NCI-H2171 treated with DMSO at 0.1 percent for 48 hours (cell line): ENCODE measurements at regions not wholly inside any gene's neighbourhood (a gene's known extent, or its start where the extent isn't known, plus 50 kb on each side); places are given as distances from the start of the nearest gene placed in this dataset.
"Not testable (repeated sequence)": the region's sequence is repeated elsewhere in the genome, so short reads cannot be mapped to it uniquely, and the experiment has no call there.

Experiments
- DNase-seq: peaks from one replicate; lab custom pipeline; 2025; lab: John Stamatoyannopoulos, UW

- no peak for DNase-seq
Measured at GRCh38 chrX:13955975-13956374, 73.7 kb downstream of the GEMIN8 start.

GRCh38 chrX:13955095-13955647 lies 74.5 kb downstream of the GEMIN8 start:
- no peak for DNase-seq

DNA sequence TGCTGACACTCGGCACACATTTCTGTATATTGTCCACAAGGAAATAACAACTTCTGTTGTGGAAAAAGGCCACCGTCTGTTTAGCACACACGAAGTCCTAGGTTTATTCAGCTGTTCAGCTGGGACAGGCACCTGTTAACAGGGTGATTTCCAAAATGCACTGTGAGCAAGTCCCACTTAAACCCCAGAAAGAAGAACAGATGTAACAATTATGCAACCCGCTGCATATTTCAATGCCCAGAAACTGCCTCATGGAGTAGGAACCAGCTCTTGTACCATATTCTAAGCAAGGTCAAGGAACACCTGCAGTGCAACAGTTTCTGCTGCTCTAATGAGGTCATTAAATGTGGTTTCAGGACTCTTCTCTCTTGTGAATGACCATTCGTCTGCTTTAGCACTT lies 77.1 kb downstream of the GEMIN8 start:
- DNase-seq: no peak

GRCh38 chrX:13946223-13946622 lies 83.5 kb downstream of the GEMIN8 start:
- not testable (repeated sequence) for DNase-seq

GRCh38 chrX:13945787-13946186 lies 83.9 kb downstream of the GEMIN8 start:
- not testable (repeated sequence) for DNase-seq

DNA sequence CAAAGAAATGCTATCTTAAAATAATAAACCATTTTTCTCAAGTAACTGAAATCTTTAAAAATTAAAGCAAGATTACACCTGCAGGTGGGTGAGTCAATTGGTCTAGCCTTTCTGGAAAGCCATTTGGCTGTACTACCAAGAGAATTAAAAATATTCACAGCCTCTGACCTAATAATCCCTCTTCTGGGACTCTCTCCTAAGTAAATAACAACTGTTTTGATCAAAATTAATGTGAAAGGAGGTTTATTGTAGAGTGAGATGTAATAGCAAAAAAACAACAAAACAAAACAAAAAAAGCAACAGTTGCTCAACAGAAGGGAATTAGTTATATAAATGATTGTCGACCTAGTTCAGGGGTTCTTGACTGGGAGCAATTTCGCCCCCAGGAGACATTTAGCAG lies 89.0 kb downstream of the GEMIN8 start:
- DNase-seq: no peak

- DNase-seq: peak; percentile 11
Measured at GRCh38 chrX:13939741-13940597, 89.7 kb downstream of the GEMIN8 start.

DNA sequence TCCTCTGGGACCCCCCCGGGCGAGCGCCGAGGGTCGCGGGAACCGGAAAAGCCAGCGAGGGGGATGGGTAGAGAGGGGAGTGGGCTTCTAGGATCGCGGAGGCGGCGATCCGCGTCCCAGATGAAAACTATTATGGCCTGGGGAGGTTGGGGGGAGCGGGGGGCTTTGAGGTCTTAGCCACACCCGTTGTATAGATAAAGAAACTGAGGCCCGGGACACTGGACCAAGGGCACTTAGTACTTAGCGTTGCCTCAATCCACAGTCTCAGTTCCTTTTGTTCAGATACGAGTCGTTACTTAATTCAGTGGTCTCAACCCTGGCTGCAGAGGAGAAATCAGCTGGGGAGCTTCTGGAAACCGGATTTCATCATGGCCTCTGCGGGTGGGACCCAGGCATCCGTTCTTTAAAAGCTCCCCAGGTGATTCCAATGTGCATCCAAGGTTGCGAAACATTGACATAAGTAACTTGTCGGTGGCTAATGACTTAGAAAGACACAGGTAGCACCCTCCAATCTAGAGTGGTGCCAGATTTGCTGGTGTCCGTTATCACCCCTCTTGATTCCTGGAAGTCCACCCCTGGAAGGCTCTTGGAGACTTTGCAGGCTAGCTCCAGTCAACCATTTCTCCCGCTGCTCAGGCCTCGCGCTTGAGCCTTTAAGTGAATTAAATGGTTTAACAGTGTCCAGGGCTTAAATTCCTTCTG lies 90.7 kb downstream of the GEMIN8 start:
- no peak for DNase-seq

GRCh38 chrX:13938051-13938828 lies 91.5 kb downstream of the GEMIN8 start:
- DNase-seq: peak; percentile 61

GRCh38 chrX:13937370-13938050 lies 92.2 kb downstream of the GEMIN8 start:
- DNase-seq: peak; percentile 44

- DNase-seq: no peak
Measured at GRCh38 chrX:13936521-13937225, 93.0 kb downstream of the GEMIN8 start.

- DNase-seq: no peak
Measured at GRCh38 chrX:13934731-13935130, 95.0 kb downstream of the GEMIN8 start.

DNA sequence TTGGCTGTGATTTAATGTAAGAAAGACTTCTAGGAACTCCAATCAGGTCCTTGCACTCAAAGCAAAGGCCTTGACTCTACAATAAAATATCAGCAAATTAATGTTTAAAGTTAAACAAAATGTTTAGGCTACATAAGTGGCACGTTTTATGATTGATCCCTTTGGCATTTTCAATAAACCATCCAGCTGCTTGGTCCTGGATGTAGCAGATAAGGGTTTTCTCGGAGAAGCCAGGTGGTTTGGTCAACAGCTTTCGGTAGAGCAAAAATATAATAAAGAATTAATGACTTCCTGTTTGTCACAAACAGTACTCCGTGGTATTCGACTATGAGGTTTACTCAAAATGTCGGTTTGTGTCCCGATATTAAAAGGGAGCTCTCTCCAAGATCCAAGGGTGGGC lies 95.8 kb downstream of the GEMIN8 start:
- no peak for DNase-seq

DNA sequence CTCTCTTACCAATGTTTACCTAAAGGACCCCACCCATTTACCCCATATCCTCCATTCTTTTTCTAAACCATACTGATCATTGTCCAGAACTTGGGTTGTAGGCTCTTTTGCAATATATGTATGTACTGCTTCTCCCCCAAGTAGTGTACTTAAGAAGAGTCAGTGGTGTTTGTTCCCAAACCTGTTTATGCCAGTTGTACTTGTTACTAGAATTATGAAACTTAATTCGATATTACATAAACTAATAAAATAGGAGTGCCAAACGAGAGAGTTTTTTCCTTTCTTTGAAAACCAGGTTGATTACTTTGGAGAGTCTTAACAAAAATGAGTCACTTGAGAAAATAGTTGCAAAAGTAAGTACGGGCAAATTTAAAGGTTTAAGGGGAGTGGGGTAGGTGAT lies 96.3 kb downstream of the GEMIN8 start:
- DNase-seq: no peak

DNA sequence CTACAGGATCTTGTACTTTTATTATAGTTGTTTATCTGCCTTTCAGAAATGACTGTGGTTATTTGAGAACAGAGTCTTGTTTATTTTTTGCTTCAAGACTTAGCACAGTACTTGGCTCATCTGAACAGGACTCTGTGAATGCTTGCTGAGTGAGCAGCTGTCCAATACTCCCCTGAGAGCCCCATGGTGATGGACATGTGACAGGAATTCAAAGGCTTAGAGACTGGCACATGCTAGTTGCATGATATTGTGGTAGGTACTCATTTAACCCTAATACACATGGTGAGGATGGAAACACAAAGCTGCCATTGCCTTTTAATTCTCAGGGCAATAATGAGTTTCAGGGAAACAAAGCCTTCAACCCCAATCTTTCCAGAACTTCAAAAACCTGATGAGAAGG lies 97.3 kb downstream of the GEMIN8 start:
- DNase-seq: peak; percentile 35

- DNase-seq: no peak
Measured at GRCh38 chrX:13927175-13927574, 102.5 kb downstream of the GEMIN8 start.

- DNase-seq: peak; percentile 31
Measured at GRCh38 chrX:13923845-13924244, 105.8 kb downstream of the GEMIN8 start.

GRCh38 chrX:13923289-13923688 lies 106.4 kb upstream of the GPM6B start:
- no peak for DNase-seq

DNA sequence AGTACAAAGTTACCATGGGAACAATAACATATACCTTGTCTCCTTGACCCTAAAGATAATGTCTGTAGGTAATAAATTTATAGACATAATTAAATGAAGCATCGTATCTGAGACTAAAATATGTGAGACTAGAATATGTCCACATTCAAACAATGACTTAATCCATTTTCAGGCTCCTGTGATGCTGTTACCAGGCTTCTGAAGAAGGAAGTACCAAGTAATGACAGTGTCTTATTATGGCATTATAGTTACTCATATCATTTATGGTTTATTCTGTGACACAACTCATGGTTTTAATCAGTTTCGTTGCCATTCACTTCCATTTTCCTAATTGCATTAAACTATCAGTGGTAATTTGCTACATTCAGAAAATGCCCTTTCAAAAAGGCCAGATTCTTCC lies 100.6 kb upstream of the GPM6B start:
- DNase-seq: no peak

- no peak for DNase-seq
Measured at GRCh38 chrX:13911586-13911985, 94.7 kb upstream of the GPM6B start.

DNA sequence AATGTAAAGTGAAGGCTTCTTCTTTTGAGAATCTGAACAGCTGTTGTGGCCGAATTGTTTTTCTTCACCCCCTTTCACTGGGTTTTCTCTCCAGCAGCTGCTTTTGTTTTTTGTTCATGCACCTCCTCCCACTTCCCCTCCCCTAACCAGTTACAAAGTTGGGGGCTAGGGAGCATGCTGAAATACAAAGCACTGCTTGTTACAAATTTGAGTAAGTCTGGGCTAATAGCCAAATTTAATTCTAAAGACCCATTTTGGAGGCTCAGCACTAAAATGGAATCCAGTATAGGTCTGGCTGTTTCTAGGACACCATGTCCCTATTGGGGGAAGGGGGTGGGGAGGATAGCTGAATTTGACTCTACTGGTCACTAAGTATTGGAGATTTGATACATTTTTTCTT lies 89.2 kb upstream of the GPM6B start:
- DNase-seq: peak; percentile 7
